DMS79 treated with DMSO at 0.1 percent for 48 hours (cell line): ENCODE measurements at regions not wholly inside any gene's neighbourhood (a gene's known extent, or its start where the extent isn't known, plus 50 kb on each side); places are given as distances from the start of the nearest gene placed in this dataset.
"Not testable (repeated sequence)": the region's sequence is repeated elsewhere in the genome, so short reads cannot be mapped to it uniquely, and the experiment has no call there.

Experiments used
- DNase-seq: peaks from one replicate; lab custom pipeline; 2025; lab: John Stamatoyannopoulos, UW

DNA sequence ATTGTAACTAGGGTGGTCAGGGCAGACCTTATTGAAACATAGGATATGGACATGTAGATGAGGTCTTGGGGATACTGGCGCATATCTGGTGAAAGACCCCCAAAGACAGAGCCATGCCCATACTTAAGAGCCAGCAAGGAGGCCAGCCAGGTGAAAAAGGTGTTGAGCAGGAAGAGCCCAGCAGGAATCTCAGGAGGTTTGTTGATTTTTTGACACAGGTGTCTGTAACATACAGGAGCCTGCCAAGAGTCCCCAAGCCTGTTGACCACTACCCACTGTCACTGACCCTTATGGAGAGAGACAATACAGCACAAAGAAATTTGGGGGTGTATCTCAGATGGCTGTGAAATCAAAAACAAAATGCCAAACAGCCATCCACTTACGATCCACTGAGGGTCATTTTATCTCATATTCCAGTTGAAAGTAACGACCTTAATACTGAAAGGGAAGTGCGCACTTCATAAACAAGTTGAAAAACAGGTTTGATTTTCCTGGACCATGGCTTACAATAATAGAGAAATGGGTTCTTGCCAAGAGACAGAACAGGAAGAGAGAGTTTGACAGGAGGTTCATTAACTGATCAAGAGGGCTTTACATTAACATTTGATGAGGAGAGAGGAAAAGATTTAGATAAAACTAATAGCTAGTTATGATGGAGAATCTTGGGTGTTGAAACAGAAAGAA, 163.6 kb downstream of the GLUL start:
- DNase-seq = peak; percentile 92

DNA sequence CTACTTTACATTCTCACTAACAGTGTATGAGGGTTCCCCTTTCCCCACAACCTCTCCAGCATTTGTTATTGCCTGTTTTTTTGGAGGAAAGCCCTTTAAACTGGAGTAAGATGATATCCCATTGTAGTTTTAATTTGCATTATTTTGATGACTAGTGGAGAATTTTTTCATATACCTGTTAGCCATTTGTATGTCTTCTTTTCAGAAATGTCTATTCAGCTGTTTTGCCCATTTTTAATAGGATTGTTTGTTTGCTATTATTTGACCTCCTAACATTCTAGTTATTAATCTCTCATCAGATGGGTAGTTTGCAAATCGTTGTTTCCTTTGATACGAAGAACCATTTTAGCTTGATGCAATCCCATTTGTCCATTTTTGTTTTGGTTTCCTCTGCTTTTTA, 165.0 kb downstream of the GLUL start:
- DNase-seq = no peak

DNA sequence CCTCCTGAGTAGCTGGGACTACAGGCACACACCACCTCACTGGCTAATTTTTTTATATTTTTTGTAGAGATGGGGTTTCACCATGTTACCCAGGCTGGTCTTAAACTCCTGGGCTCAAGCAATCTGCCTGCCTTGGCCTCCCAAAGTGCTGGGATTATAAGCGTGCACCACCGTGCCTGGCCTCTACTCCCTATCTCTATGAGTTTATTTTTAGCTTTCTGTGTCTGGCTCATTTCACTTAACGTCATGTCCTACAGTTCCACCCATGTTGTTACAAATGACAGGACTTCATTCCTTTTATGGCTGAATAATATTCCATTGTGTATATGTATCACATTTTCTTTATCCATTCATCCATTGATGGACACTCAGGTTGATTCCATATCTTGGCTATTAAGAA, 164.2 kb upstream of the ZNF648 start:
- not testable (repeated sequence) for DNase-seq

DNA sequence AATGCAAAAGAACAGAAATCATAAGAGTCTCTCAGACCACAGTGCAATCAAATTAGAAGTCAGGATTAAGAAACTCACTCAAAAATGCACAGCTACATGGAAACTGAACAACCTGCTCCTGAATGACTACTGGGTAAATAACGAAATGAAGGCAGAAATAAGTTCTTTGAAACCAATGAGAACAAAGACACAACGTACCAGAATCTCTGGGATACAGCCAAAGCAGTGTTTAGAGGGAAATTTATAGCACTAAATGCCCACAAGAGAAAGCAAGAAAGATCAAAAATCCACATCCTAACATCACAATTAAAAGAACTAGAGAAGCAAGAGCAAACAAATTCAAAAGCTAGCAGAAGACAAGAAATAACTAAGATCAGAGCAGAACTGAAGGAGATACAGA, 160.5 kb upstream of the ZNF648 start:
- DNase-seq = not testable (repeated sequence)

DNA sequence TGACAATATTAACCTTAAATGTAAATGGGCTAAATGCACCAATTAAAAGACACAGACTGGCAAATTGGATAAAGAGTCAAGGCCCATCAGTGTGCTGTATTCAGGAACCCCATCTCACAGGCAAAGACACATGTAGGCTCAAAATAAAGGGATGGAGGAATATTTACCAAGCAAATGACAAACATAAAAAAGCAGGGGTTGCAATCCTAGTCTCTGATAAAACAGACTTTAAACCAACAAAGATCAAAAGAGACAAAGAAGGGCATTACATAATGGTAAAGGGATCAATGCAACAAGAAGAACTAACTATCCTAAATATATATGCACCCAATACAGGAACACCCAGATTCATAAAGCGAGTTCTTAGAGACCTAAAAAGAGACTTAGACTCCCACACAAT, 159.9 kb upstream of the ZNF648 start:
- DNase-seq = not testable (repeated sequence)

DNA sequence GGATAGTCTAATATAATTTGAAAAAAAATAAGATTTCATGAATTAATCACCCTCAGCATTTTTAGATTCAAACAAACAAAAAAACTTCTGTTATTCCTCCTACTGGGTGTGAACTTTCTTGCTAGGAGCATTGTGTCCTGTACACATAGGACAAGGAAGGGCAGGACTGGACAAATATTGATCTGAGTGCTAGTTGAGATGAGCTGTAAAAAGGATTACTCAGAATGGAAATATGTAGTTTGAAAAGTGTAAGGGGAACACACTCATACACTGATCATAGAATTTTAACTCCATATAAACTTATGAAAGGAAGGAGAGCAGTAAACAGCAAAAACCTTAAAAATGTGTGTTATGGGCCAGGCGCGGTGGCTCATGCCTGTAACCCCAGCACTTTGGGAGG, 156.5 kb upstream of the ZNF648 start:
- DNase-seq = no peak

DNA sequence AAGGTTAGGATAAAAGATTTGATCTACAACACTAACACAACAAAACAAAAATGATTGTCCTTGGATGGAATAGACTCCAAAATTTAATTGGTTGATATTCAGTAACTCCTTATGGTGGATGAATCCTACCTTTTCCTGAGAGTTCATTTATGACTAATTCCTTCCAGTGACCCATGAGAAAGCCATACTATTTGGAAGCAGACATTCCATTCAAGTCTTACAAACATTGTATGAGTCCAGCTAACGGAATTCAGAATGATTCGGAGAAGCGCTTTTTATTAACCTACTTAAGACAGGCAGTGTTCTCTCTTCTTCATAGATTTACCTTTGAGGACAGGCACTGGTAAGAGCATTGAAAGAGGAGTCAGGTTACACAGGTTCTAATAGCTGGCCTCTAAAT, 155.6 kb upstream of the ZNF648 start:
- no peak for DNase-seq

DNA sequence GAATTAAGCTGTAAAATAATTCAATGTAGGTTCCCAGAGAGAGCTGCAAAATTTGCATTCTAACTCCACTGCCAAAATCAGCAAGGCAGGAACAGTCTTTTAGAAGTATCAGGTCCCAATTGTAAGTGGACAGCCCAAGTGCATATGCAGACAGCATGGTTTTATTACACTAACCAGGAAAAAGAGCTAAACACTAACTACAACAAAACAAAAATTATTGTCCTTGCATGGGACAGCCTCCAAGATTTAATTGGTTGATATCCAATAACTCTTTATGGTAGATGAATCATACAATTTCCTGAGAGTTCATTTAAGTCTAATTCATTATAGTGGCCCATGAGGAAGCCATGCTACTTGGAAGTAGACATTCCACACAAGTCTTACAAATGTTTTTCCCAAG, 154.3 kb upstream of the ZNF648 start:
- no peak for DNase-seq

DNA sequence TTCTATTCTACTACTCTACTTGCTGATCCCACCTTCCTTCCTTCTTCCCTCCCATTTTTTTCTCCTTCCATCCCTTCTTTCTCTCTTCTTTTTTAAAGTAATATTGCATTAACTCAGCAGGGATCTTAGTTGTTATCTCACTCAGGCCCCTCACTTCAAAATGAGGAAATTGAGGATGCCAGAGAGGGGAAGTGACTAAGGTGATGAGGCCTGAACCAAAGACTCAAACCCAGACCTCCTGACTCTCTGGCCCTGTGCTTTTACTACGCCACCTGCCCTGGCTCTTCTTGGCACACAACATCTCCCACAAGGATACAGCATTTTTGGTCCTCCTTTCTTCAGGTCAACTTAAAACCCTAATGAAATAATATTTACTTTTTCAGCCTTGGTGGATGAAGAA, 151.7 kb upstream of the ZNF648 start:
- DNase-seq = no peak

DNA sequence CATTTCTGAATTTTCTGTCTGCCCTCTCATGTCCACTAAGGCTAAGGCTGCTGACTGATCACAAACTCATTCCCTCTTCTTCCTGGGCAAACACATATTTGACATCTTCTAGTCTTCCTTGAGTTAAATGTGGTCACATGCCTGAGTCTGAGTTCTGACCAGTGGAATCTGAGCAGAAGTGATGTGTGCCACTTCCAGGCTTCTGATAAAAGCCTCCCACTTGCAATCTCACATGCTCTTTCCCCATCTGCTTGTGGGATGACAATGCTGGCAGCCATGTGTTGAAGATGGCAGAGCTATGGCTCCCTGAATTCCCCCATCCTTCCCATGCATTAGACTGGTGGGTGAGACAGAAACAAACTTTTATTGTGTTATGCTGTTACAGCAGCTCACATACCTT, 149.9 kb upstream of the ZNF648 start:
- no peak for DNase-seq

DNA sequence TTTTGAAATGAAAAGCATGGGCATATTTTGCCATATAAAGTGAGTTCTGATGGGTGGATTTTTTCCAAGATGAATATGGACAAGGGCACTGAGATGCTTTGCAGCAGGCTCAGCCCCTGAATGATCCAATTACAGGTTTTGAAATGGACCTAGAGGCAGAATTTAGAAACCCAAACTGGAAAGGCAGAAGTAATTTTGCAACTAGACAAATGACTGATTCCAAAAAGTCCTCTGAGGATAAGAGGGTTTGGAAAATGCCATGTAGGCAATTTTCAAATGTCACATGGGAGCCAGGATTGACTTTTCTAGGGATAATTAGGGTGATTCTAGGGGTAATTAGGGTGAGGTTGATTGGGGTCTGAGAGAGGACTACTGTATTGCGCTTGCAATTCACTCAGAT, 148.9 kb upstream of the ZNF648 start:
- DNase-seq = no peak

DNA sequence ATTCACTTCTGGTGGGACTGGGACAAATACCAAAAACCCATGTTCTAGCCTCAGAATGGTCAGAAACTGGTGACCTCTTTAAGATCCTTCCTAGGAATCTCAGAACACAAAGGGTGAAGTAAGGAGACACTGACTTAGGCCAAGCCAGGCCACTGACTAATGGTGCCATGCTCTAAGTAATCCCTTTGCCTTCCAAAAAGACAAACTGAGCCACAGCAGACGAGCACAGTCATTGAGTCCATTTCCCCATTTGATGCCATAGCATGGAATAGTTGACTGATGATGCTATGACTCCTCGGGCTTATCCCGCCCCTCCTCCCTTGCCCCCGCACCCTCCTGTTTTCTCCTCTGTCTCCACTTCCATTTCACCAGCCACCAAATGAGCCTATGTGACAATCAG, 145.8 kb upstream of the ZNF648 start:
- DNase-seq = no peak

DNA sequence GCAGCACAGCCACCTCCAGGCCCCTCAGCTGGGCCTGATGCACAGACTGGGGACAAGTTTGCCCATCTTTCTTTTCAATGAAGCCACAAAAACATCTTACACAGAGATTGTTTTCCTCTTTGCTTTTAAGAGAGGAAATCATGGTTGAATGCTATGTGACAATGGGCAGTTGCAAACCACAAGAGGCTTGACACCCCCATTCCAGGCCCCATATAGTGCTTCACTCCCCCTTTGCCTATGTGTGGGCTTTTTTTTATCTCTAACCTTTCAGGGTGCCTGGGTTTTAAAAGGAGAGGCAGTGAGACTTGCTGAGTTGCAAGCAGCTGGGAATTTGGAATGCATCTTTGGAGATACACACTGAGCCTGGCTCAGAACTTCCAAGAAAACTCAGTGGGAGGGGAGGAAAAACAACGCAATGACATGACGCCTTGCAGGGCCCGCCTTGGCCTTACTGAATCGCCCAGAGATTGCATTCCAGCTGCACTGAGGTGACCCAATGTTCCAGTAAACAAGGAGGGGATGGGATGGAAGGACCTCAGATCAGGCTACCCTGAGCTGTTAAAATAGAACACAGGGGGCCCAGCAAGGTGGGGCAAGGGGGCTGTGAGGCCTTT, 145.2 kb upstream of the ZNF648 start:
- DNase-seq = no peak

DNA sequence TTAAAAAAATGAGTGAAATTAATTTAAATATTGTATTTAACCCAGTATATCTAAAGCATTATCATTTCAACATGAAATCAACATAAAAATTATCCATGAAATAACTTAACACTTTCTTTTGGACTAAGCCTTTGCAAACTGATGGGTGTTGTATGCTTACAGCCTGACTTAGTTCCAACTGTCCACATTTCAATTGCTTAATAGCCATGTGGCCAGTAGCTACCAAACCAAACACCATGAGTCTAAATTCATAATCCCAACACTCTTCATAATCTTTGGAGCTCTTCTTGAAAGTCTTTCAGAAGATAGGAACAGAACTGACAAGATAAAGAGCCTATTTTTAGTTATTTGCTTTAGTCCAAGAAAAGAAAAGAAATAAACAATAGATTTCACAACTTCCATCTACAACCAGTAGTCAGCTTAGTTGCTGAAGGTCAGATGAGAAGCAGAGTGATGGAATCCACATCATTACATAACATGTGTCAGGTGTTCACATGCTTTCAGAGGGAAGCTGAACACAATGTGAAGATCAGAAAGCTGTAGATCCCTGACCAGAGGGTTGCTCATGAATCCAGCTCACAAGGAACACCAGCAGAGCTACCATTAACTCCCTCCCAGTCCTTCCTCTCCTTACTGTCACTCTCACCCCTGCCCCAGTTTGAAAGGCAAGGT, 144.0 kb upstream of the ZNF648 start:
- DNase-seq = no peak

DNA sequence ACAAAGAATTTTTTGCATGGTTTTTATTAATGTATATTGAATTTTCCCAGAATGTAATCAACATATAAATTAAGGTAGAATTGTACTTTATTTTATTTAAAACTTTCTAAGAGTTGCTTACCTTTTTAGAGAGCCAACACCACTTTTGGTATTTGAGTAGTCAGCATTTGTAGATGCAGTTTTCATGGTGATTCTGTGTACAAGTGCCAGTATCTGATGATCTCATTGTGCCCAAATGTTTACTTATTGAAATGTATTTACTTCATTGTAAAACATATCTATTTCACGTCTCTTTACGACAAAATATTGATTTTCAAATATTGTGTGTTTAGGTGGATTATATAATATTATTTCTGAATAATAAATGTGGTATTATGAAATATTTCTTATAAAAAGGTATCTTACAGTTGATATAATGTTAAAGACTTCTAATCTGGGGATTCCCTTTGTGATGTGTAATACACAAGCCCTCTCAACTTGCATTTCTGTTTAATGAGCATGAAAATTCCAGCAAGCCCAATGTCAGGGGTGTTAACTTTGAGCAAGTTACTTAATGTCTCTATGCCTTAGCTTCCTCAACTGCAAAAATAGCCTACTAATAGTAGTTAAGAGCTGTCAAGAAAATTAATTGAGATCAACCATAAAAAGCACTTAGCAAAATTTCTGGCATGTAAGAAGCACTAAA, 141.8 kb upstream of the ZNF648 start:
- DNase-seq = no peak

DNA sequence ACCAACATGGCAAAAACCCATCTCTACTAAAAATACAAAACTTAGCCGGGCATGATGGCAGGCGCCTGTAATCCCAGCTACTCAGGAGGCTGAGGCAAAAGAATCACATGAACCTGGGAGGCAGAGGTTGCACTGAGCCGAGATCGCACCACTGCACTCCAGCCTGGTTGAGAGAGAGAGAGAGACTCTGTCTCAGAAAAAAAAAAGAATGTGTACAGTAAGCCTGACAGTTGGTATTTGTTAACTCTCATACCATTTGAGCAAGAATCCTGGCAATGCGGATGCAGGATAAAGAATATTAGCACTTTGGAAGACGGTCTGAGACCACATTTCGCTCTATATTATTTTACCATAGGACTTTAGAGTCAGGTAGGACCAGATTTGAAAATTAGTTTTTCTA, 140.0 kb upstream of the ZNF648 start:
- DNase-seq = not testable (repeated sequence)

DNA sequence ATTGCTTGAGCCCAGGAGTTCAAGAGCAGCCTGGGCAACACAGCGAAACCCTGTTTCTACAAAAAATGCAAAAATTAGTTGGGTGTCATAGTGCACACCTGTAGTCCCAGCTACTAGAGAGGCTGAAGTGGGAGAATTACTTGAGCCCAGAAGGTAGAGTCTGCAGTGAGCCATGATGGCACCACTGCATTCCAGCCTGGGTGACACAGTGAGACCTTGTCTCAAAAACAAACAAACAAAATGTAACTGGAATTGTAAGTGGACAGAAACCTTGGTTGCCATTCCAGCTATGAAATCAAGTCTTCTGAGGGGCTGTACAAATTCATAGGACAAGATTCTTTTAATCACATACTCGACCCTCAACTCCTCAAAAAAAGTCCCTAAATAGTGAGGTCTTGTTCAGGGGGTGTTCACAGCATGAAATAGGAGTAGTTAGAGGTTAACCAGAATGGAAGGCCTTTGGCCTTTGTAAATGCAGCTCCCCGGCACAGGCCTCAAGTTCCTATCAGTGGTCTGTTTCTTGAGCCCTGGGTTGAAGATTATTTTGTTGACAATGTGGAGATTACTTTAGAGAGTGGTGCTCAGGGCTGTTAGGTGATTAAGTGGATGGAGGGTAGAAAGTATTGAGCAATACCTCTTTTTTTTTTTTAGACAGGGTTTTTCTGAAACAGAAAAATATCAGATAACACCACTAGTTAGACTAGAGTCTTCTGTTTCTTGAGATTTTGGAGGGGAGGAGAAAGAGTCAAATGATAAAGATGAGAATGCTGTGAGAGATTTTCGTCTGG, 138.7 kb upstream of the ZNF648 start:
- DNase-seq = no peak

DNA sequence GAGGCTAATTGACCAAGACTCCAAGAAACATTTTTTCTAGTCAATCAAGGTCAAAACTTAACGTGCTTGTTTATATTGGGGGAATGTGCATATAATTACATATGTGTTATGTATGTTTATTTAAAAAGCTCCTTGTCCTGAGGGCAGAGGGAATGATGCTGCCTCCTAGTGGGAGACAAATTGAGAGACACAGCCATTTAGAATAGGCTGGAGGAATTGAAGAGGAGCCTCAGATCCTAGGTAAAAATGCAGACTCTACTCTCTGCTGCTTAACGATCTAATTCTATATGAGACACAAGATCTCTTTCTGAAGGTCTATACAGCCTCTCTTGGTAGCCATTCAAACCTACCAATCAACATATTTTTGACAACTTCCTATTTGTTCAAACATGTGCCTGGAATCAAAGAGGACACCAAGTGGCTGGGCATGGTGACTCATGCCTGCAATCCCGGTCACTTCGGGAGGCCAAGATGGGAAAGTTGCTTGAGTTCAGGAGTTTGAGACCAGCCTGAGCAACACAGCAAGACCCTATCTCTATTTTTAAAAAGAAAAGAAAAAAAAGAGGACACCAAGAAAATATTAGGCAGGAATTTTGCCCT, 136.6 kb upstream of the ZNF648 start:
- no peak for DNase-seq

DNA sequence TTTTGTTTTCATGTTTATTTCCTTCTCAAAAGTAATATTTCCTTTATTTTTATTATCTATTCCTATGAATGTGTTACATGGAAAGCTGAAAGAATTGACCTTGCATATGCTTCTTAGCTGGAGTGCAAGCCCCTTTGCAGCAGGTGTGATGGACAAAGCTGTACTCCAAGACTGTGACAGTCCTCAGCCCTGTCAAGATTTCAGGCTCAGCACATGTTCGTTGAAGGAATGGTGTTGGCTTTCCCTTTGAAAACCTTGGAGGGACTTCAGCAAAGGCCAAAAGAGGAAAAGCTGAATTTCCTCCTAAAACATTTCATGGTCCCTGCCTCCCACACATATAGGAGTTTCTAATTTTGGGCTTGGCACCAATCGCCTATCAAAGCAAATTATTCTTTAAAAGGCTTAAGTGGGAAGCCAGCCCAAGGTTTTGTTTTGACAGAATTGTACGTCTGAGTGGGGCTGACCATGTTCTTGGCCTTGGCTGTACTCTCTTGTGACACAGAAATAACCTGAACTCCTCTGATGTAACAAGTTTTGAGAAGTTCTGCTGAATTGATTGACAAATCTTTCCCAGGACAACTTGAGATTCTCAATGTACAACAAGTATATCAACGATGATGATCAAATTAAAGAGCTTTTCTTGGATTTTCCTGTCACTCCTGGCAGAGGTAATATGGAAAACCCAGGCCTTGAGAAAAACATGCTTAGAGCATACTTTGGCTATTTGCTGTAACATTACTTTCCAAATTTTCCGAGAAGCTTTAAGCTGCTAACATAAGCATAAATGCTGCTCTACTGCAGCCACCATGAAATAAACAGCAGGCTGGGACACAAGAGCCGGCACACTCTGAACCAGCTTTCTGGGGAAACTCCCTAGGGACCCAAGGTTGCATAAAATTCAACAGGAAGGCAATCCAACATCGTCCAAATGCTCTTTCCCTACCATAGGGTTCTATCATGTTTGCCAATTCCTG, 135.7 kb upstream of the ZNF648 start:
- DNase-seq = no peak

DNA sequence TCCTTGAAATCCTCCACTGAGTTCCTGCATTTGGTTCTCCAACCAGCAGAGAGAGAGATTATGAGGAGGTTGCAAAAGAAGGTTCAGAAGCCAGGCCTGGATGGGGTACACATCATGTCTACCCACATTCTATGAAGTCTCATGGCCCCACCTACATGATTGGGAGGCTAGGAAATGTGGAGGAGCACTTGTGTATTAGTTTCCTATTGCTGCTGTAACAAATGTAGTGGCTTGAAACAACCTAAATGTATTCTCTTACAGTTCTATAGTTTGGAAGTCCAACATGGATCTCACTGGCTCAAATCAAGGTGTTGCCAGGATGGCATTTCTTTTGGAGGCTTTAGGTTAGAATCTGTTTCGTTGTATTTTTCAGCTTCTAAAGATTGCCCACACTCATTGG, 134.2 kb upstream of the ZNF648 start:
- DNase-seq = no peak
